Activated T-helper 2 cell treated with anti-CD3 and anti-CD28 coated beads, Interferon-gamma antibody, Interleukin-2, Interleukin-4, amounts not matched to agents 10 μg/mL and 5 μg/mL and 100 μg/mL, durations not matched to agents 14 hours and 24 hours and 36 hours (primary cell): ENCODE measurements at regions not wholly inside any gene's neighbourhood (a gene's known extent, or its start where the extent isn't known, plus 50 kb on each side); places are given as distances from the start of the nearest gene placed in this dataset.
A peak's percentile ranks its signal among the peaks of the same experiment; 100 is the strongest.

ENCODE experiments used
- DNase-seq: peaks from one replicate; pipeline ENCODE4 v3.0.0; 2021; ENCODE audit warnings: low spot score
- H3K27ac Mint-ChIP-seq: one replicate; pipeline ENCODE4 v1.8.0; 2021; ENCODE audit warnings: mixed read lengths
- H3K27me3 Mint-ChIP-seq: one replicate; pipeline ENCODE4 v1.8.0; 2021; ENCODE audit warnings: low read depth, mixed read lengths
- H3K36me3 Mint-ChIP-seq: one replicate; pipeline ENCODE4 v1.8.0; 2021; ENCODE audit warnings: low read depth, mixed read lengths
- H3K4me1 Mint-ChIP-seq: one replicate; pipeline ENCODE4 v1.8.0; 2021; ENCODE audit warnings: low read depth, mixed read lengths
- H3K4me3 Mint-ChIP-seq: one replicate; pipeline ENCODE4 v1.8.0; 2021; ENCODE audit warnings: low read depth, mild to moderate bottlenecking, moderate library complexity, mixed read lengths
- H3K9me3 Mint-ChIP-seq: one replicate; pipeline ENCODE4 v1.8.0; 2021; ENCODE audit warnings: mixed read lengths
- intact Hi-C: fragments of 100-400 bp; cut with micrococcal nuclease; formaldehyde crosslinking; loops from one replicate; pipeline ENCODE4 v1.15.1; 2023

DNA sequence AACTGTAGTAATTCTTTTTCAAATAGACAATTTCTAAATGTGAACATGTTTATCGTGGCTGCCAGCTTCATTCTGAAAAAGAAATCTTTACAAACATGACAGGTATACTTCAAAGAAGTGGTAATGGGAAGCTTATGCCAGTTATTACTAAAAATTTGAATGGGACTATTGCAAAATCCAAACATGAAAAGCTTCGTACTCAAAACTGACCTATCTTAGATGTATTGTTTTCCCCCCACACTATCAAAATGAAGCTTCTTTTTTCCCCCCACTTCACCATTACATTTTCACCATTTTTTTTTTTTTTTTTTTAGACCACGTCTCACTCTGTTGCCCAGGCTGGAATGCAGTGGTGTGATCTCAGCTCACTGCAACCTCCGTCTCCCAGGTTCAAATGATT, 50.4 kb upstream of the SERTAD2 start:
- no peak overlapping the region for H3K4me3 Mint-ChIP-seq
- no peaks in the 10 kb centered on the region for H3K27me3 Mint-ChIP-seq
- peaks cover 30% of the 10 kb centered on the region for H3K36me3 Mint-ChIP-seq
- H3K27ac Mint-ChIP-seq = no peak overlapping the region
- H3K9me3 Mint-ChIP-seq = peaks cover 14% of the 10 kb centered on the region
- no peak for DNase-seq
- peaks cover 37% of the 10 kb centered on the region for H3K4me1 Mint-ChIP-seq
- intact Hi-C loops = no loop called here

- Mint-ChIP-seq H3K9me3 (peaks cover 11% of the 10 kb centered on the region), H3K27ac (no peak overlapping the region), H3K36me3 (peaks cover 27% of the 10 kb centered on the region), H3K4me3 (no peak overlapping the region), H3K4me1 (peaks cover 28% of the 10 kb centered on the region), H3K27me3 (no peaks in the 10 kb centered on the region)
- DNase-seq = no peak
- intact Hi-C loops = no loop called here
Observed at GRCh38 chr2:64704996-64705395, 51.3 kb upstream of the SERTAD2 start.

DNA sequence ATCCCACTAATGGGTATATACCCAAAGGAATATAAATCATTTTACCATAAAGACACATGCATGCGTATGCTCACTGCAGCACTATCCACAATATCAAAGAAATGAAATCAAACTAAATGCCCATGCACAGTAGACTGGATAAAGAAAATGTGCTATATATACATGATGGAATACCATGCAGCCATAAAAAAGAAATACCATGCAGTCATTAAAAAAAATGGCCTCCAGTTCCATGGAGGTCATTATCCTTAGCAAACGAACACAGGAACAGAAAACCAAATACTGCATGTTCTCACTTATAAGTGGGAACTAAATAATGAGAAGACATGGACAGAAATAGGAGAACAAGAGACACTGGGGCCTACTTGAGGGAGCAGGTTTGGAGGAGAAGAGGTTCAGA, 53.6 kb upstream of the SERTAD2 start:
- intact Hi-C loops = no loop called here
- H3K4me1 Mint-ChIP-seq = peaks cover 26% of the 10 kb centered on the region
- DNase-seq = no peak
- H3K27me3 Mint-ChIP-seq = no peaks in the 10 kb centered on the region
- H3K4me3 Mint-ChIP-seq = no peak overlapping the region
- peaks cover 10% of the 10 kb centered on the region for H3K9me3 Mint-ChIP-seq
- H3K36me3 Mint-ChIP-seq = peaks cover 24% of the 10 kb centered on the region
- H3K27ac Mint-ChIP-seq = no peak overlapping the region

DNA sequence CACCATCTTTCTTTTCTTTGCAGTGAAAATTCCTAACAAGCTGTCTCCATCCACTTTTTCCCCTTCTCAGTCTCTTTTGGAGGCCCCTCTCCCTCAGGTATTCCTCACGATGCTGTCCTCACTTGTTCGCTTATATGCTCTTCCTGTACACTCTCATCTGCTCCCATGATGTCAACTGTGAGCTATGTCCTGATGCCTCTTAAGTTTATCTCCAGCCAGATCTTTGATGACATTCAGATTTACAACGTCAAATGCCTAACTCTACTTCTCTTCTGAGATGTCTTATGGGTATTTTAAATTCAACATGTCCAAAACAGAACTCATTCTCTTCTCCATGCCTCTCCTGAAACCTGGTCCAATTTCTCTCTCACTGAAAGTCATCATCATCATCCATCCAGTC, 55.1 kb upstream of the SERTAD2 start:
- Mint-ChIP-seq H3K36me3 (peaks cover 24% of the 10 kb centered on the region), H3K27ac (no peak overlapping the region), H3K9me3 (peaks cover 10% of the 10 kb centered on the region)

GRCh38 chr2:64711252-64711800, 57.6 kb upstream of the SERTAD2 start:
- H3K27ac Mint-ChIP-seq = peak overlapping the region; percentile 59
- intact Hi-C loops = no loop called here
- H3K36me3 Mint-ChIP-seq = peaks cover 15% of the 10 kb centered on the region
- DNase-seq = no peak
- no peak overlapping the region for H3K4me3 Mint-ChIP-seq
- peaks cover 10% of the 10 kb centered on the region for H3K4me1 Mint-ChIP-seq
- H3K27me3 Mint-ChIP-seq = no peaks in the 10 kb centered on the region
- peaks cover 10% of the 10 kb centered on the region for H3K9me3 Mint-ChIP-seq

More for the DNA sequence above, 55.1 kb upstream of the SERTAD2 start:
- intact Hi-C loops = no loop called here
- DNase-seq = no peak
- H3K4me1 Mint-ChIP-seq = peaks cover 22% of the 10 kb centered on the region
- no peaks in the 10 kb centered on the region for H3K27me3 Mint-ChIP-seq
- H3K4me3 Mint-ChIP-seq = no peak overlapping the region

DNA sequence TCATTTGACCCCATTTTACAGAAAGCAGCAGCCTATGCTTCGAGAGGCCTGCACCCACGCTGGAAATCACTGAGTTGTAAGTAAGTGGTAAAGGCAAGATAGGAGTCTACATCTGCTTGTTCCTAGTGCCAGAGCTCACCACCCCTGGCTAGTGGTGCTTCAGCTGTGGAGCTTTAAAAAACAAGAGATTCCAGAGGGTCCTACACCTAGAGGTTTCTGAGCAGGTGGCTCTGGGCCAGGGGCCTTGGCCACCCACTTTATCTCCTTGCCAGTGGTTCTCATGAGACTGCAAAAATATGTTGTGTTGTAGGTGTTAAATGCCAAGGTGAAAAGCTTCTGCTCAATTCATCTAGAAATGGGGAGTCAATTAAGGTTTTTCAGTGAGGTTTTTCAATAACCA, 60.0 kb upstream of the SERTAD2 start:
- DNase-seq = no peak
- H3K27me3 Mint-ChIP-seq = no peaks in the 10 kb centered on the region
- peaks cover 3% of the 10 kb centered on the region for H3K36me3 Mint-ChIP-seq
- no peak overlapping the region for H3K27ac Mint-ChIP-seq
- no peaks in the 10 kb centered on the region for H3K9me3 Mint-ChIP-seq
- no peak overlapping the region for H3K4me3 Mint-ChIP-seq
- intact Hi-C loops = no loop called here
- H3K4me1 Mint-ChIP-seq = peaks cover 15% of the 10 kb centered on the region

- Mint-ChIP-seq H3K4me3 (no peak overlapping the region), H3K4me1 (peaks cover 18% of the 10 kb centered on the region)
- intact Hi-C loops = no loop called here
Observed at GRCh38 chr2:64716569-64716968, 62.9 kb upstream of the SERTAD2 start.

GRCh38 chr2:64718250-64718885, 64.7 kb upstream of the SERTAD2 start:
- Mint-ChIP-seq H3K4me3 (no peak overlapping the region), H3K27ac (no peak overlapping the region), H3K4me1 (peaks cover 16% of the 10 kb centered on the region), H3K9me3 (no peaks in the 10 kb centered on the region), H3K36me3 (no peaks in the 10 kb centered on the region), H3K27me3 (no peaks in the 10 kb centered on the region)
- intact Hi-C loops = no loop called here
- DNase-seq = no peak

More at GRCh38 chr2:64716569-64716968, 62.9 kb upstream of the SERTAD2 start:
- Mint-ChIP-seq H3K9me3 (no peaks in the 10 kb centered on the region), H3K27me3 (no peaks in the 10 kb centered on the region), H3K27ac (no peak overlapping the region), H3K36me3 (no peaks in the 10 kb centered on the region)
- no peak for DNase-seq

DNA sequence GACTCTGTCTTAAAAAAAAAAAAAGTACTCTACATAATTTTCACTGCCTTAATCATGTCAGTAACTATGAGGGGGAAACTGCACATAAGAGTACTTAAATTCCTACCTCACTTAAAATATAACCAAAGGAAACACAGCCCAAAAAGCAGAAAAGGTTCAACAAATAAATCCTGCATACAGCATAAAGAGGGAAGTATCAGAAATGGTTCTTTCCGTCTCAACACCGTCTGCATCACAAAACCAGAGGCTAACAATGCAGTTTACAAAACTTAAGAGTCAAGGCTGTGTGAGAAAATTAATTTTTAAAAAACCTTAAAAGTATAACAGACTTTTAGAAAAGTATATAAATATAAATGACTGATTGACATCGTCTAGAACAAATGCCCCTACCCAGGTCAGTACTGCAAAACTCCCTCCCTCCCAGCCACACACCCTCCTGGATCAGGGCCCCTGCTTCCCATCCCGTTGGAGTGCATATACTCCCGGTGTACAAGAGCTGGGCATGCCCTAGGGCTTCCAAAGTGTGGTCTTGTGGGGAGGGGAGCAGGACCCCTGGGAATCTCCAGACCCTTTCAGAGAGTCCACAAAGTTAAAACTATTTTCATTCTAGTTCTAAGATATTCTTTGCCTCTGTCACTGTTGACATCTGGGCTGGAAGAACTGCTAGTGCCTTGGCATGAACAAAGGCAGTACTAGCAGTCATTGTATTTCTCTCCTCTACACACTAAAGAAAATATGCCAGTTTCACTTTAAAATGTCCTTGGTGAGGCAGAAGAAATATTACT, 67.0 kb upstream of the SERTAD2 start:
- H3K27ac Mint-ChIP-seq = no peak overlapping the region
- H3K4me3 Mint-ChIP-seq = no peak overlapping the region
- peaks cover 22% of the 10 kb centered on the region for H3K4me1 Mint-ChIP-seq
- H3K36me3 Mint-ChIP-seq = peaks cover 4% of the 10 kb centered on the region
- intact Hi-C loops = no loop called here
- H3K9me3 Mint-ChIP-seq = no peaks in the 10 kb centered on the region
- DNase-seq = no peak
- no peaks in the 10 kb centered on the region for H3K27me3 Mint-ChIP-seq

DNA sequence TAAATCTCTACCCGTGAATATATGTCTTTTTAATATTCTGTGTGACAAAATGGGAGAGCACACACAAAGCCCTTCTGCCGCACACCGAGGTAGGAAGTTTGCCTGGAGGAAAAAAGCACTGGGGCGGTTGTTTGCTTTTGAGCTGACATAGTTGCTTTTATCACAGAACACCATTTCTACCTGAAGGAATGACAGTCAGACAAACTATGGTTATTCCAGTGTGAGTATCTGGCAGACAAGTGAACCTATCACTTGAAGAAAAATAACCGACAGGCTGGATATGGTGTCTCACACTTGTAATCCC, 67.6 kb upstream of the SERTAD2 start:
- intact Hi-C loops = no loop called here
- H3K27ac Mint-ChIP-seq = no peak overlapping the region
- no peaks in the 10 kb centered on the region for H3K9me3 Mint-ChIP-seq
- H3K4me1 Mint-ChIP-seq = peaks cover 27% of the 10 kb centered on the region
- no peaks in the 10 kb centered on the region for H3K27me3 Mint-ChIP-seq
- DNase-seq = no peak
- no peak overlapping the region for H3K4me3 Mint-ChIP-seq
- peaks cover 5% of the 10 kb centered on the region for H3K36me3 Mint-ChIP-seq

DNA sequence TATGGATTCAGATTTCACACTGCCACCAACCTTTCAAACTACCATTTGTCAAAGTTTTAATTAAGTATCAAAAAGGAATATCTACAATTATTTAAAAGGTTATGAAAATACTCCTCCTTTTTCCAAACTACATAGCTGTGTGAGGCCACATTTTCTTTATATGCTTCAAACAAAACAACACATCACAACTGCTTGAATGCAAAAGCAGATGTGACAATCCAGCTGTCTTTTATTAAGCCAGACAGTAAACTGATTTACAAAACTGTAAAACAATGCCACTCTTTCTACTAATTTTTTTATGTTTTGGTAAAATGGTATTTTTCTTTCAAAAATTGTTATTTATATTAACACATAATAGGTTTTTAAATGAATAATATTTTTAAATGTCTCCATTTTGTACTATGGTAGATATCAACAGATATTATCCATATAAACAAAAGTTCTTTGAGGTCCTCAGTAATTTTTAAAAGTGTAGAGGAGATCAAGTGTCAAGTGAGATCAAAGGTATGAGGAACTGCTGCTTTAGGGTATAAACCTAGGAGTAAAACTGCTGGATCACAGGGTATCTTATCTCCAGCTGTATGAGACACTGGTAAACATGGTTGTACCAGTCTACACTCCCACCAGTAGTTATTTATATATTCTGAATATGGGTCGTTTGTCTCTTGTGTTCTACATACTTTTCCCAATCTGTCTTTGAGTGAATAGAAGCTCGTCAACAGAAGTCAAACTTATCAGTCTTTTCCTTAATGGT, 68.8 kb upstream of the SERTAD2 start:
- no peaks in the 10 kb centered on the region for H3K9me3 Mint-ChIP-seq
- no peak for DNase-seq
- peaks cover 9% of the 10 kb centered on the region for H3K36me3 Mint-ChIP-seq
- no peak overlapping the region for H3K27ac Mint-ChIP-seq
- H3K27me3 Mint-ChIP-seq = no peaks in the 10 kb centered on the region
- intact Hi-C loops = no loop called here
- peaks cover 39% of the 10 kb centered on the region for H3K4me1 Mint-ChIP-seq
- H3K4me3 Mint-ChIP-seq = no peak overlapping the region

DNA sequence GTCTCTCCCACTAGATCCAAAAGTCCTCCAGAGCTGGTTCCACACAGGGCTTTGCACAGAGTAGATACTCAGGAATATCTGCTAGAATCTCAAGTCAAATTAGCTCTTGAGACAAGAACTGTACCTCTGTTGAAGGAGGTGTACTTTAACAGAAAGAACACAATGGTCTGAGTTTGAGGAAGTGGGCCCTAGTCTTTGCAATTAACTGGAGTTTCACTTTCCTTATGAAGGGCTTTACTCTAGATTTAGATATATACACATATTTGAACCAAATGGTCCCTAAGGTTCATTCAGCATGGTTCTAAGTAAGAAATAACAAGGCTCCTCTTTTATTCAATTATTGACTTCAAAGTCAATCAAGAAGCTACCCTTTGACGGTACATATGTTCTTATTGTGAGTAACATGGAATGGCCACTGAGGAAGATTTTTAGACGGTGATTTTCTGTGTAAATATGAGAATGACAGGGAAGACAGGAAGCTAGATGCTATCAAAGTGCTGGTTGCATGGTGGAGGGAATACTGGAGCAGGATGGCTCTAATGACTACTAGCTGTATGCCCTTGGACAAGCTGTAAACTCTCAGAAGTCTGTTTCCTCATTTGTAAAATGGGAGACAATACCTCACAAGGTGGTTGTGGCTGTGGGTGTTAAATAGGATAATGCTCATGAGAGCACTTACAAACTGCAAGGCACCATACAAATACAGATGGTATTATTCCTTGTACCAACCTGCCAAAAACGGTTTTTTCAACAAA, 73.5 kb upstream of the SERTAD2 start:
- H3K4me1 Mint-ChIP-seq = peaks cover 61% of the 10 kb centered on the region

More for the DNA sequence above, 73.5 kb upstream of the SERTAD2 start:
- Mint-ChIP-seq H3K36me3 (peaks cover 23% of the 10 kb centered on the region), H3K27ac (peak overlapping the region; percentile 89), H3K27me3 (no peaks in the 10 kb centered on the region), H3K4me3 (peak overlapping the region; percentile 46), H3K9me3 (no peaks in the 10 kb centered on the region)
- intact Hi-C loops = loop anchor here (1.0 kb wide), 2 partner anchors 10 to 29 kb away; no protein-coding TSS in a partner anchor
- DNase-seq = no peak
